ENCODE measurements at regions not wholly inside any gene's neighbourhood (a gene's known extent, or its start where the extent isn't known, plus 50 kb on each side); places are given as distances from the start of the nearest gene placed in this dataset.

DNA sequence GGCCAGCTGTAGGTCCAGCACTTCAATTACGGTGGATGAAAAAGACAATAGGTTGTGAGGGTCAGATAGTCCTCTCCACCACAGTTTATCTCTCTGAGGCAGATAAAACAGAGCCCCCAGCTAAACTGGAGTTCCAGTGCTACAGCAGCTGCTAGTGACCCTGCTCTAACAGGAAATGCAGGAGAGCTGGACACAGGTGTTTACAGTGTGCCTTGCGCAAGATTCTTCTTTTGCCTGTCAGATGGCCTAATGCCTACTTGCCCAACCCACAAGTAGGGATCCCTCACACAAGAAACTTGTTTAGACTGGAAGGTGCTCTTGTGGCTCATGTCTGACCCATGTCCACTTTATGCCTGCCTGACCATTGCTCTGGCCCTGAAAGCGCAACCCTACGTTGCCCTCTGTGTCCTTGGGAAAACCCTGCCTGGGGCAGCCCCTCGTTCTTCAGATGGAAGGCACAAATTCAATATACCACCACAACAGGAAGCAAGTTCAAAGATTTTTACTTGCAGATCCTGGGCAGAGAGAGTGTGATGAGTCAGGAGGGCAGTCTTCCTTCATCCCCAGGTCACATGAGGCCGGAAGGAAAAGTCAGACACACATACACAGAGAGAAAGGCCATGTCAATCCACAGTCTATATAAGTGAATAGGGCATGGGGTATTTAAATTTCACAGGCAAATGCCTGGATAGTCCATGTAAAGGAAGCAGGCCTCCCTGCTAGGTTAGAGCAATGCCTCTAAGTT lies 105.1 kb upstream of the ADGRL3 start:
- no peak for DNase-seq (ENCODE audit: low spot score in 2 of 2)
- Mint-ChIP-seq H3K27ac (ENCODE audit: low read depth) (no peak overlapping the region), H3K4me1 (no peaks in the 10 kb centered on the region), H3K27me3 (no peaks in the 10 kb centered on the region), H3K36me3 (ENCODE audit: insufficient read depth) (peaks cover 2% of the 10 kb centered on the region), H3K4me3 (no peak overlapping the region), H3K9me3 (peaks cover 38% of the 10 kb centered on the region)
- ATAC-seq (replicated peaks; ENCODE audit: extremely low read depth, poor library complexity, severe bottlenecking), result no peak

DNA sequence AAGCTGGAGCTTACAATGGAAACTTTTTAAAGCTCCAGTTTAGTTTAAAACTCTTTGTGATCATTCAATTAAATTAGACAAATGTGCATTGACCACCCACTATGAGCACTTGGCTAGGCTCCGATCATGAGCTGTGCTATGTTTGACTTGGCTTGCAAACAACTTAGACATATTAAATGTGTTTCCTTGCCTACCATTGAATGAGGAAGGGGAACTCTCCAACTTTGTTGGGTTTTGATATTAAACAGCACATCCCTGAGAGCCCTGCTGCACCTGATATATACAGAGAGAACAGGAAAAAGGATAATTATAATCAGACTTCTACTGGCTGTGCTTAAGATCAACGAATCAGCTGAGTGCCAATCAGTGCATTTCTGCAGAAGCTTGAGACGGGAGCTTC lies 71.4 kb upstream of the ADGRL3 start:
- DNase-seq (ENCODE audit: low spot score in 2 of 2) (no peak), ATAC-seq (replicated peaks; ENCODE audit: extremely low read depth, poor library complexity, severe bottlenecking) (no peak)
- Mint-ChIP-seq H3K27me3 (no peaks in the 10 kb centered on the region), H3K4me1 (no peaks in the 10 kb centered on the region), H3K27ac (ENCODE audit: low read depth) (no peak overlapping the region), H3K4me3 (no peak overlapping the region), H3K9me3 (peaks cover 21% of the 10 kb centered on the region), H3K36me3 (ENCODE audit: insufficient read depth) (no peaks in the 10 kb centered on the region)

DNA sequence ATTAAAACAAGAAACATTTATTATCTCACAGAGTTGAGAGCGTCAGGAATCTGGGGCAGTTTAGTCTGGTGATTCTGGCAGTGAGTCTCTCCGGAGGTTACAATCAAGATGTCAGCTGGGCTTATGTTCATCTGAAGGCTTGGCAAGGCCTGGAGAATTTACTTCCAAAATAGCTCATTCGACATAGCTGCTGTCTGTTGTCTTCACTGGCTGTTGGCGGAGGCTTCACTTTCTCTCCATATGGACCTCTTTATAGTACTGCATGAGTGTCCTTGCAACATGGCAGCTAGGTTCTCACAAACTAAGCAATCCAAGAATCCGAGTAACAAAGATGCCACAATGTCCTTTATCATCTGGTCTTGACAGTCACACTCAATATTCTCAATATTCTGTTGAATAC lies 70.2 kb upstream of the ADGRL3 start:
- no peaks in the 10 kb centered on the region for H3K27me3 Mint-ChIP-seq
- peaks cover 15% of the 10 kb centered on the region for H3K9me3 Mint-ChIP-seq
- H3K4me3 Mint-ChIP-seq, result no peak overlapping the region
- DNase-seq (ENCODE audit: low spot score in 2 of 2) (no peak), ATAC-seq (replicated peaks; ENCODE audit: extremely low read depth, poor library complexity, severe bottlenecking) (no peak)
- H3K27ac Mint-ChIP-seq (ENCODE audit: low read depth), result no peak overlapping the region
- no peaks in the 10 kb centered on the region for H3K36me3 Mint-ChIP-seq (ENCODE audit: insufficient read depth)
- H3K4me1 Mint-ChIP-seq, result no peaks in the 10 kb centered on the region

DNA sequence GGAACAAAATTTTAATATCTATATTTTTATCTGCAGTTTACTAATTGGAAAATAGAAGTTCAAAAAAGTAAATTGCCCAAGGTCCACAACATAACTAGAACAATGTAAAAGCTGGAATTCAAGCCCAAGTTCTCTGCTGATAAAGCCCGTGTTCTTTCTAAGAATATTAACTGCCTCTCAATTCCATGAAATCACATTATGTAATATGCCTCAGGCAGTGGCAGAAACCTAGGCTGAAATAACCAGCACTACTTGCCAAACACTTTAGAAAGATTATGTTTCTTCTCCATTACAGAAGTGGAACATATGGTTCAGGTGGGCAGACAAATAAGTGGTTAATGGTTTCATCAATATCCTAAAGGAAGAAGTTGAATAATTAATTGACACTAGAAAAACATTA lies 56.7 kb upstream of the ADGRL3 start:
- H3K27me3 Mint-ChIP-seq, result no peaks in the 10 kb centered on the region
- H3K27ac Mint-ChIP-seq (ENCODE audit: low read depth), result no peak overlapping the region
- no peak for ATAC-seq (replicated peaks; ENCODE audit: extremely low read depth, poor library complexity, severe bottlenecking)
- H3K36me3 Mint-ChIP-seq (ENCODE audit: insufficient read depth), result no peaks in the 10 kb centered on the region
- no peak for DNase-seq (ENCODE audit: low spot score in 2 of 2)
- H3K9me3 Mint-ChIP-seq, result peaks cover 23% of the 10 kb centered on the region
- H3K4me1 Mint-ChIP-seq, result no peaks in the 10 kb centered on the region
- H3K4me3 Mint-ChIP-seq, result no peak overlapping the region

DNA sequence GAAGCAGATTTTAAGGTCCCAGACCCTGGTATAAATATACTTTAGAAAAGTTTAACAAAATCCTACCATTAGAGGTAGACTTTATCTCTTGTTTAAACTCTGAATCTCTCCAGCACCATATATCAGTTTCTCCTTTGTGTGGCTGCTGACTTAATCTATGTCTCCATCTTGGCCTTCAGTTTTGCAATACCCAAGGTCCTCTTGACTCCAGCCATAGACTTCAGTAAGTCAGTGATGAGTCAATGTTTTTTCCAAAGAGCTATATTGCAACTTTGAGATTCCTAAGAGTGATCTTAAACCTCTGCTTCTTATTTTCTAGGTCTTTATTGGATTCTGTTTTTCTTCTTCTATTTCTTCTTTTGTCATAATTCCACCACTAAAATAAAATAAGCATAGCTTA lies 50.8 kb upstream of the ADGRL3 start:
- Mint-ChIP-seq H3K27ac (ENCODE audit: low read depth) (no peak overlapping the region), H3K4me1 (no peaks in the 10 kb centered on the region), H3K36me3 (ENCODE audit: insufficient read depth) (no peaks in the 10 kb centered on the region), H3K4me3 (no peak overlapping the region), H3K9me3 (peaks cover 16% of the 10 kb centered on the region), H3K27me3 (no peaks in the 10 kb centered on the region)
- ATAC-seq (replicated peaks; ENCODE audit: extremely low read depth, poor library complexity, severe bottlenecking) (no peak), DNase-seq (ENCODE audit: low spot score in 2 of 2) (no peak)
